H1 (cell line): ENCODE measurements at regions not wholly inside any gene's neighbourhood (a gene's known extent, or its start where the extent isn't known, plus 50 kb on each side); places are given as distances from the start of the nearest gene placed in this dataset.

Experiments
- ASH2L ChIP-seq: fragments of 200-600, 300-600 bp; sonication (generic); IDR thresholded peaks from one replicate; pipeline ENCODE4 v1.7.1; 2017; ENCODE audit warnings: low read length
- CBX8 ChIP-seq: fragments of 300-800, 300-1000 bp; sonication (generic); IDR thresholded peaks from 2 replicates; pipeline ENCODE4 v1.7.1; 2016; ENCODE audit warnings: low read depth, low read length, borderline replicate concordance
- CHD7 ChIP-seq: fragments of 300-600 bp; sonication (generic); IDR thresholded peaks from 2 replicates; pipeline ENCODE4 v1.7.1; 2012; ENCODE audit warnings: low read length, moderate library complexity, mild to moderate bottlenecking, inconsistent platforms; ENCODE audit not compliant: insufficient replicate concordance
- EZH2 ChIP-seq: fragments of 200-600 bp; sonication (generic); IDR thresholded peaks from 2 replicates; pipeline ENCODE4 v1.7.1; 2012; ENCODE audit warnings: low read depth, mild to moderate bottlenecking, moderate library complexity, low read length, inconsistent platforms; ENCODE audit not compliant: severe bottlenecking
- HDAC2 ChIP-seq, 2 experiments: fragments of 300-600 bp in 1 of 2; sonication (generic) in 1 of 2; IDR thresholded peaks; 2 replicates each; pipeline ENCODE4 v1.6.1; 2011 to 2012; ENCODE audit warnings: low read depth in 2 of 2, low read length in 2 of 2, mild to moderate bottlenecking in 2 of 2, moderate library complexity in 2 of 2, borderline replicate concordance in 1 of 2, inconsistent platforms in 1 of 2
- MAFK ChIP-seq: IDR thresholded peaks from 2 replicates; pipeline ENCODE4 v1.6.1; 2012; ENCODE audit warnings: low read depth, mild to moderate bottlenecking, improper control_type of control experiment, low read length
- PHF8 ChIP-seq: fragments of 200-600 bp; sonication (generic); conservative IDR thresholded peaks from 2 replicates; pipeline ENCODE4 v1.7.1; 2012; ENCODE audit warnings: low read depth, mild to moderate bottlenecking, inconsistent platforms, low read length, moderate library complexity
- POU5F1 ChIP-seq: IDR thresholded peaks from 2 replicates; pipeline ENCODE4 v1.6.1; 2011; ENCODE audit warnings: low read depth, mild to moderate bottlenecking, low read length, moderate library complexity
- SAP30 ChIP-seq: fragments of 300-600 bp; sonication (generic); IDR thresholded peaks from 2 replicates; pipeline ENCODE4 v1.7.1; 2012; ENCODE audit warnings: low read length, moderate library complexity, mild to moderate bottlenecking, inconsistent platforms; ENCODE audit not compliant: insufficient read depth, insufficient replicate concordance
- TEAD4 ChIP-seq: IDR thresholded peaks from 2 replicates; pipeline ENCODE4 v1.6.1; 2012; ENCODE audit warnings: low read depth, low read length, inconsistent platforms, mixed read lengths
- YY1 ChIP-seq: IDR thresholded peaks from 2 replicates; pipeline ENCODE4 v1.6.1; 2011; ENCODE audit warnings: low read depth, mild to moderate bottlenecking, low read length

- no peak for TF ChIP-seq CHD7
- TF ChIP-seq CBX8, result no peak
- no peak for TF ChIP-seq TEAD4
- no peak for TF ChIP-seq POU5F1
- no peak for TF ChIP-seq MAFK
- no peak for TF ChIP-seq HDAC2 (IDR thresholded peaks at IDR 0.05; ENCODE audit: borderline replicate concordance in 1 of 2, low read depth in 2 of 2, low read length in 2 of 2)
- TF ChIP-seq EZH2, result no peak
- TF ChIP-seq SAP30, result no peak
- no peak for TF ChIP-seq YY1
- no peak for TF ChIP-seq ASH2L
- no peak for TF ChIP-seq PHF8
Measured at GRCh38 chr13:50724438-50724837, 119.1 kb downstream of the DLEU7 start (continued).
